SK-N-SH (cell line): ENCODE measurements at regions not wholly inside any gene's neighbourhood (a gene's known extent, or its start where the extent isn't known, plus 50 kb on each side); places are given as distances from the start of the nearest gene placed in this dataset.

ENCODE experiments used
- CTCF ChIA-PET: fragments of 300-600, 350-600 bp; formaldehyde crosslinking; extraction: SDS; loops from one replicate; lab custom pipeline; 2021; lab: Yijun Ruan, JAX
- POLR2A ChIA-PET: fragments of 350-600 bp; sonication (Branson Sonifier 250); formaldehyde crosslinking; extraction: SDS; loops from one replicate; lab custom pipeline; 2020; ENCODE audit warnings: antibody characterized with exemption, inconsistent platforms; lab: Yijun Ruan, JAX
- DNase-seq: peaks from one replicate; pipeline ENCODE4 v3.0.0; 2012
- H2AFZ ChIP-seq: fragments of 200-600 bp; sonication (generic); 2 replicates; pipeline ENCODE4 v1.8.1; 2016; ENCODE audit warnings: antibody characterized with exemption, mild to moderate bottlenecking, low read depth
- H3F3A ChIP-seq: fragments of 200-600 bp; sonication (generic); replicated peaks from 2 replicates; pipeline ENCODE3; 2016; ENCODE audit warnings: antibody characterized with exemption, mild to moderate bottlenecking; ENCODE audit not compliant: insufficient read depth
- H3K27ac ChIP-seq, 2 experiments: fragments of 200-500 bp in 1 of 2; fragments of 200-600 bp in 1 of 2; sonication (Bioruptor generic) in 1 of 2; sonication (generic), shearing (Covaris generic) in 1 of 2; 2 replicates each; pipeline versions ENCODE4 v1.5.1 to v1.6.1; 2014 to 2016; ENCODE audit warnings: low read depth in 2 of 2, inconsistent platforms in 1 of 2, low read length in 1 of 2, mild to moderate bottlenecking in 1 of 2, mixed read lengths in 1 of 2
- H3K27me3 ChIP-seq: fragments of 200-600 bp; sonication (generic), shearing (Covaris generic); 2 replicates; pipeline ENCODE4 v1.6.1; 2016; ENCODE audit warnings: mixed run types; ENCODE audit not compliant: insufficient read depth
- H3K36me3 ChIP-seq, 2 experiments: fragments of 200-500 bp in 1 of 2; fragments of 200-600 bp in 1 of 2; sonication (Bioruptor generic) in 1 of 2; sonication (generic) in 1 of 2; replicated peaks in 1 of 2; 2 replicates each; pipeline versions ENCODE3 to v1.5.1; 2014 to 2016; ENCODE audit warnings: low read length in 1 of 2, mild to moderate bottlenecking in 1 of 2; ENCODE audit not compliant: insufficient read depth in 2 of 2, control insufficient read depth in 1 of 2
- H3K4me1 ChIP-seq, 2 experiments: fragments of 200-500 bp in 1 of 2; fragments of 200-600 bp in 1 of 2; sonication (Bioruptor generic) in 1 of 2; sonication (generic), shearing (Covaris generic) in 1 of 2; 2 replicates each; pipeline versions ENCODE4 v1.5.1 to v1.6.1; 2014 to 2016; ENCODE audit warnings: low read depth in 1 of 2, low read length in 1 of 2, mixed run types in 1 of 2; ENCODE audit not compliant: insufficient read depth in 2 of 2, control insufficient read depth in 1 of 2
- H3K4me2 ChIP-seq: fragments of 200-600 bp; sonication (generic), shearing (Covaris generic); 2 replicates; pipeline ENCODE4 v1.6.1; 2017; ENCODE audit warnings: mixed run types
- H3K4me3 ChIP-seq, 2 experiments: fragments of 200-500 bp in 1 of 2; fragments of 200-600 bp in 1 of 2; sonication (Bioruptor generic) in 1 of 2; sonication (generic), shearing (Covaris generic) in 1 of 2; 2 replicates each; pipeline versions ENCODE4 v1.5.1 to v1.8.1; 2014 to 2016; ENCODE audit warnings: low read depth in 2 of 2, inconsistent platforms in 1 of 2, low read length in 1 of 2, mild to moderate bottlenecking in 1 of 2, mixed read lengths in 1 of 2, moderate library complexity in 1 of 2
- H3K79me2 ChIP-seq: fragments of 200-600 bp; sonication (generic); 2 replicates; pipeline ENCODE4 v1.8.1; 2017; ENCODE audit warnings: mild to moderate bottlenecking; ENCODE audit not compliant: insufficient read depth
- H3K9ac ChIP-seq: fragments of 200-600 bp; sonication (generic); 2 replicates; pipeline ENCODE4 v1.6.1; 2017; ENCODE audit warnings: mixed run types
- H3K9me2 ChIP-seq: fragments of 200-600 bp; sonication (generic); 2 replicates; pipeline ENCODE4 v1.6.1; 2017; ENCODE audit warnings: mixed run types
- H3K9me3 ChIP-seq: fragments of 200-600 bp; sonication (generic); 2 replicates; pipeline ENCODE4 v1.6.1; 2017; ENCODE audit warnings: mixed run types, mild to moderate bottlenecking, moderate library complexity
- H4K20me1 ChIP-seq: fragments of 200-600 bp; sonication (generic); 2 replicates; pipeline ENCODE4 v1.6.1; 2017; ENCODE audit warnings: mild to moderate bottlenecking, mixed run types; ENCODE audit not compliant: insufficient read depth
- CHD2 ChIP-seq: fragments of 150-350 bp; IDR thresholded peaks from 2 replicates; pipeline ENCODE4 v1.6.1; 2018; ENCODE audit warnings: low read length; ENCODE audit not compliant: partially characterized antibody
- EP300 ChIP-seq, 2 experiments: IDR thresholded peaks; 2 replicates each; pipeline versions ENCODE4 v1.4.0 to v1.6.1; 2012; ENCODE audit warnings: borderline replicate concordance in 1 of 2, low read depth in 1 of 2, low read length in 1 of 2
- EZH2phosphoT487 ChIP-seq: fragments of 200-600 bp; sonication (generic); IDR thresholded peaks from 2 replicates; pipeline ENCODE4 v1.6.1; 2017; ENCODE audit warnings: low read depth, mixed run types, mild to moderate bottlenecking, antibody characterized with exemption, moderate library complexity, borderline replicate concordance
- GABPA ChIP-seq: IDR thresholded peaks from 2 replicates; pipeline ENCODE4 v1.4.0; 2012; ENCODE audit warnings: low read depth, mild to moderate bottlenecking
- GATA2 ChIP-seq: sonication (generic); formaldehyde crosslinking; IDR thresholded peaks from 2 replicates; pipeline ENCODE4 v1.5.0; 2020; ENCODE audit warnings: mild to moderate bottlenecking, missing genetic modification reagents
- IRF3 ChIP-seq: fragments of 150-350 bp; IDR thresholded peaks from 2 replicates; pipeline ENCODE4 v1.6.1; 2016; ENCODE audit warnings: mild to moderate bottlenecking, low read depth, low read length
- MXI1 ChIP-seq: IDR thresholded peaks from 2 replicates; pipeline ENCODE4 v1.6.1; 2012; ENCODE audit warnings: mild to moderate bottlenecking, low read depth, low read length, improper control_type of control experiment
- NFIC ChIP-seq: IDR thresholded peaks from 2 replicates; pipeline ENCODE4 v1.4.0; 2012; ENCODE audit warnings: borderline replicate concordance
- PBX3 ChIP-seq: IDR thresholded peaks from 2 replicates; pipeline ENCODE4; 2012
- RCOR1 ChIP-seq: fragments of 150-350 bp; IDR thresholded peaks from 2 replicates; pipeline ENCODE4 v1.6.1; 2017; ENCODE audit warnings: antibody characterized with exemption, low read length
- REST ChIP-seq: IDR thresholded peaks from 2 replicates; pipeline ENCODE4 v1.6.1; 2012; ENCODE audit warnings: mild to moderate bottlenecking, low read depth, low read length, moderate library complexity
- RXRA ChIP-seq: IDR thresholded peaks from 2 replicates; pipeline ENCODE4 v1.4.0; 2012; ENCODE audit warnings: low read depth, mild to moderate bottlenecking, borderline replicate concordance
- SIN3A ChIP-seq: IDR thresholded peaks from 2 replicates; pipeline ENCODE4 v1.6.1; 2012; ENCODE audit warnings: low read depth, mild to moderate bottlenecking, low read length, moderate library complexity, borderline replicate concordance
- TAF1 ChIP-seq: IDR thresholded peaks from 2 replicates; pipeline ENCODE4 v1.6.1; 2012; ENCODE audit warnings: low read depth, mild to moderate bottlenecking, low read length, moderate library complexity, borderline replicate concordance
- USF1 ChIP-seq: IDR thresholded peaks from 2 replicates; pipeline ENCODE4 v1.4.0; 2012; ENCODE audit warnings: low read depth, borderline replicate concordance
- USF2 ChIP-seq: fragments of 150-350 bp; IDR thresholded peaks from 2 replicates; pipeline ENCODE4 v1.6.1; 2017; ENCODE audit warnings: antibody characterized with exemption, low read length, low read depth, borderline replicate concordance
- YY1 ChIP-seq: IDR thresholded peaks from 2 replicates; pipeline ENCODE4 v1.4.0; 2012; ENCODE audit warnings: low read depth, mild to moderate bottlenecking
- ZBTB33 ChIP-seq: IDR thresholded peaks from 2 replicates; pipeline ENCODE4 v1.4.0; 2012; ENCODE audit warnings: low read depth, borderline replicate concordance
- WGBS: methylation state at CpG from one replicate; pipeline ENCODE4 v1.1.6; 2017; ENCODE audit warnings: low lambda C conversion rate; 5-methylcytosine and 5-hydroxymethylcytosine counted together

- Histone ChIP-seq H3F3A (no peaks in the 10 kb centered on the region), H4K20me1 (no peaks in the 10 kb centered on the region), H3K79me2 (no peaks in the 10 kb centered on the region), H3K4me2 (no peak overlapping the region), H3K4me1 (peaks cover 0 to 20% of the 10 kb centered on the region in 2 experiments; a peak in 2 of 4 replicates), H3K9ac (no peak overlapping the region), H2AFZ (no peak overlapping the region), H3K9me3 (no peaks in the 10 kb centered on the region)
- POLR2A ChIA-PET = interaction anchor here (1.4 kb wide), 1 partner anchor 225 kb away, joined by 6 read pairs; no protein-coding TSS in a partner anchor
- CTCF ChIA-PET = interaction anchor here (1.5 to 2.6 kb wide), 6 partner anchors 11 to 799 kb away, joined by 3 to 15 read pairs (median 7); no protein-coding TSS in a partner anchor
- TF ChIP-seq GATA2 (CRISPR knock-in tag) (no peak), RXRA (no peak), MXI1 (no peak), REST (no peak), ZBTB33 (no peak), RCOR1 (no peak; the same call in 1 of the 2 replicates), GABPA (no peak), YY1 (no peak), PBX3 (no peak), EZH2phosphoT487 (no peak), USF1 (no peak), NFIC (no peak), CHD2 (no peak), TAF1 (no peak), EP300 (IDR thresholded peaks at IDR 0.05; ENCODE audit: borderline replicate concordance in 1 of 2, low read depth in 1 of 2, low read length in 1 of 2) (no peak; a peak in 1 of 4 replicates), IRF3 (no peak), USF2 (no peak), SIN3A (no peak)
- TF ChIP-seq, all 33 proteins: peak for 0
- peak overlapping the region in 1 of 2 experiments; percentile 72; a peak in 2 of 4 replicates for H3K27ac ChIP-seq
- H3K27me3 ChIP-seq = no peaks in the 10 kb centered on the region
- no peaks in the 10 kb centered on the region for H3K9me2 ChIP-seq
- no peak overlapping the region for H3K4me3 ChIP-seq
- DNase-seq = peak; percentile 22
- H3K36me3 ChIP-seq = no peaks in the 10 kb centered on the region
- WGBS = 5% methylated on average over 1 of the region's 1 CpG
Measured at GRCh38 chr20:52748990-52749389, 223.2 kb upstream of the TSHZ2 start.
